SU-DHL-6 (cell line): ENCODE measurements at regions not wholly inside any gene's neighbourhood (a gene's known extent, or its start where the extent isn't known, plus 50 kb on each side); places are given as distances from the start of the nearest gene placed in this dataset.

Source experiments
- H2AFZ ChIP-seq: fragments of 200-600 bp; sonication (generic); 2 replicates; pipeline ENCODE4 v1.6.1; 2014; ENCODE audit warnings: low read depth, mild to moderate bottlenecking, moderate library complexity, mixed read lengths, antibody characterized with exemption, low read length; ENCODE audit not compliant: severe bottlenecking
- H3F3A ChIP-seq: fragments of 200-600 bp; shearing (Covaris generic); 2 replicates; pipeline ENCODE4 v1.6.0; 2016; ENCODE audit warnings: antibody characterized with exemption, mild to moderate bottlenecking; ENCODE audit not compliant: insufficient read depth
- H3K27ac ChIP-seq: fragments of 200-600 bp; sonication (generic); 2 replicates; pipeline ENCODE4 v1.5.1; 2016; ENCODE audit warnings: low read depth, mild to moderate bottlenecking, low read length, moderate library complexity, mixed read lengths
- H3K27me3 ChIP-seq: fragments of 200-600 bp; sonication (generic), shearing (Covaris generic); 2 replicates; pipeline ENCODE4 v1.6.0; 2014; ENCODE audit warnings: mild to moderate bottlenecking, low read length
- H3K36me3 ChIP-seq: fragments of 200-600 bp; sonication (generic); 2 replicates; pipeline ENCODE4 v1.6.1; 2014; ENCODE audit warnings: mild to moderate bottlenecking, low read length, mixed read lengths
- H3K4me2 ChIP-seq: fragments of 300-600, 200-600 bp; shearing (Covaris generic), sonication (generic); 2 replicates; pipeline ENCODE4 v1.6.0; 2014; ENCODE audit warnings: low read length, low read depth, mild to moderate bottlenecking; ENCODE audit not compliant: poor library complexity, severe bottlenecking
- H3K4me3 ChIP-seq: fragments of 200-600 bp; sonication (generic); 2 replicates; pipeline ENCODE4 v1.5.1; 2014; ENCODE audit warnings: antibody characterized with exemption, low read length, mild to moderate bottlenecking, mixed read lengths; ENCODE audit not compliant: insufficient read depth, poor library complexity, severe bottlenecking
- H3K79me2 ChIP-seq: fragments of 200-600 bp; sonication (generic); 2 replicates; pipeline ENCODE4 v1.6.1; 2014; ENCODE audit warnings: mild to moderate bottlenecking, low read length, moderate library complexity; ENCODE audit not compliant: insufficient read depth
- H3K9ac ChIP-seq: fragments of 200-600 bp; sonication (generic); 2 replicates; pipeline ENCODE4 v1.7.0; 2014; ENCODE audit warnings: mild to moderate bottlenecking, low read length
- H3K9me2 ChIP-seq: fragments of 200-600 bp; sonication (generic); replicated peaks from 2 replicates; pipeline ENCODE4 v1.6.1; 2014; ENCODE audit warnings: low read length; ENCODE audit not compliant: insufficient read depth
- H3K9me3 ChIP-seq: fragments of 200-600 bp; sonication (generic); 2 replicates; pipeline ENCODE4 v1.6.1; 2014; ENCODE audit warnings: low read length, mixed read lengths; ENCODE audit not compliant: insufficient read depth
- H4K20me1 ChIP-seq: fragments of 200-600 bp; sonication (generic); 2 replicates; pipeline ENCODE4 v1.6.1; 2014; ENCODE audit warnings: low read depth, mild to moderate bottlenecking, antibody characterized with exemption, low read length, moderate library complexity, mixed read lengths
- EZH2phosphoT487 ChIP-seq: fragments of 200-600 bp; sonication (generic), shearing (Covaris generic); conservative IDR thresholded peaks from 2 replicates; pipeline ENCODE4 v1.6.1; 2018; ENCODE audit warnings: mild to moderate bottlenecking, antibody characterized with exemption, low read length, moderate library complexity, mixed read lengths
- TF ChIP-seq, protein P1 (sequence below): fragments of 200-600 bp; sonication (generic); IDR thresholded peaks from one replicate; pipeline ENCODE4 v1.5.1; 2017; ENCODE audit warnings: antibody characterized with exemption, mild to moderate bottlenecking, low read length, moderate library complexity; ENCODE audit not compliant: insufficient read depth, poor library complexity, severe bottlenecking

GRCh38 chr2:150640039-150640438 is 152.6 kb upstream of the RND3 start:
- H3K9me2 ChIP-seq, result no peaks in the 10 kb centered on the region
- no peak overlapping the region for H3K27ac ChIP-seq
- H3K27me3 ChIP-seq, result no peaks in the 10 kb centered on the region
- no peaks in the 10 kb centered on the region for H3K36me3 ChIP-seq
- H3F3A ChIP-seq, result no peaks in the 10 kb centered on the region
- H3K9ac ChIP-seq, result no peak overlapping the region
- no peaks in the 10 kb centered on the region for H3K79me2 ChIP-seq
- H3K4me3 ChIP-seq, result no peak overlapping the region
- H3K9me3 ChIP-seq, result no peaks in the 10 kb centered on the region
- H2AFZ ChIP-seq, result no peak overlapping the region
- no peak overlapping the region for H3K4me2 ChIP-seq
- TF ChIP-seq, protein P1, sequence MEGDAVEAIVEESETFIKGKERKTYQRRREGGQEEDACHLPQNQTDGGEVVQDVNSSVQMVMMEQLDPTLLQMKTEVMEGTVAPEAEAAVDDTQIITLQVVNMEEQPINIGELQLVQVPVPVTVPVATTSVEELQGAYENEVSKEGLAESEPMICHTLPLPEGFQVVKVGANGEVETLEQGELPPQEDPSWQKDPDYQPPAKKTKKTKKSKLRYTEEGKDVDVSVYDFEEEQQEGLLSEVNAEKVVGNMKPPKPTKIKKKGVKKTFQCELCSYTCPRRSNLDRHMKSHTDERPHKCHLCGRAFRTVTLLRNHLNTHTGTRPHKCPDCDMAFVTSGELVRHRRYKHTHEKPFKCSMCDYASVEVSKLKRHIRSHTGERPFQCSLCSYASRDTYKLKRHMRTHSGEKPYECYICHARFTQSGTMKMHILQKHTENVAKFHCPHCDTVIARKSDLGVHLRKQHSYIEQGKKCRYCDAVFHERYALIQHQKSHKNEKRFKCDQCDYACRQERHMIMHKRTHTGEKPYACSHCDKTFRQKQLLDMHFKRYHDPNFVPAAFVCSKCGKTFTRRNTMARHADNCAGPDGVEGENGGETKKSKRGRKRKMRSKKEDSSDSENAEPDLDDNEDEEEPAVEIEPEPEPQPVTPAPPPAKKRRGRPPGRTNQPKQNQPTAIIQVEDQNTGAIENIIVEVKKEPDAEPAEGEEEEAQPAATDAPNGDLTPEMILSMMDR, result no peak
- TF ChIP-seq EZH2phosphoT487, result no peak
- H4K20me1 ChIP-seq, result no peaks in the 10 kb centered on the region

GRCh38 chr2:150639383-150639782 is 151.9 kb upstream of the RND3 start:
- H3K36me3 ChIP-seq, result no peaks in the 10 kb centered on the region
- no peaks in the 10 kb centered on the region for H3K9me3 ChIP-seq
- no peak overlapping the region for H3K4me3 ChIP-seq
- H3K27me3 ChIP-seq, result no peaks in the 10 kb centered on the region
- no peaks in the 10 kb centered on the region for H4K20me1 ChIP-seq
- no peak overlapping the region for H2AFZ ChIP-seq
- no peak for TF ChIP-seq EZH2phosphoT487
- TF ChIP-seq, protein P1, result no peak
- no peak overlapping the region for H3K4me2 ChIP-seq
- no peaks in the 10 kb centered on the region for H3K79me2 ChIP-seq
- no peak overlapping the region for H3K27ac ChIP-seq
- H3K9me2 ChIP-seq, result no peaks in the 10 kb centered on the region
- no peaks in the 10 kb centered on the region for H3F3A ChIP-seq
- no peak overlapping the region for H3K9ac ChIP-seq

DNA sequence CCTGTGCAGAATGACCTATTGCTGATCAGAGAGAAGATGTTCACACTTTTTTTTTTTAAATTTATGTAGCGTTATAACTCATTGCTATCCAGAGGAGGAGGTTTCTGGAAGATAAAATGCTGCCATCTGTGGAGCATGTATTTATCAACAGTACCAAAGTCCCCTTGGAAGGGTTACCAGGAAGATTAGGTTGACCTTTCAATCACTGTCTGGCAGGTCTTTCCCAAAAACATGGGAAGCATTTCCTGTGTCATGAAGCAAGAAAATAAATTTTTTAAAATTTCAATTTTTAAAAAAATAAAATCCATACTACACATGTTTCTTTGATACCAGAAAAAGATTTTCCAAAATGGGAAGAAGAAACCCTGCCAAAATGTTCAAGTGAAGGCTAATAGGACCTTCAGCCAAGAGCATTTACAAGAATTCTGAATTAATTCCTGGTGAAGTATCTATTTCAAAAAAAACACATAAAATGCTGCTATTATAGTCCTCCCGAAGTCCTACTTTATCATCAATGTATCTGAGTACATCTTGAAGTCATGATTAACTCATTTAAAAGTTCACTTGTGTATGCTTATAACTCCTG is 143.9 kb upstream of the RND3 start:
- TF ChIP-seq EZH2phosphoT487, result no peak
- TF ChIP-seq, protein P1, result no peak
- no peak overlapping the region for H3K4me2 ChIP-seq
- no peaks in the 10 kb centered on the region for H4K20me1 ChIP-seq
- no peaks in the 10 kb centered on the region for H3K9me2 ChIP-seq
- no peaks in the 10 kb centered on the region for H3K27me3 ChIP-seq
- no peaks in the 10 kb centered on the region for H3K9me3 ChIP-seq
- no peaks in the 10 kb centered on the region for H3K79me2 ChIP-seq
- H3K4me3 ChIP-seq, result no peak overlapping the region
- no peaks in the 10 kb centered on the region for H3F3A ChIP-seq
- H2AFZ ChIP-seq, result no peak overlapping the region
- no peak overlapping the region for H3K27ac ChIP-seq
- H3K36me3 ChIP-seq, result no peaks in the 10 kb centered on the region
- no peak overlapping the region for H3K9ac ChIP-seq
